Erythroblast (primary cell): ENCODE measurements at regions not wholly inside any gene's neighbourhood (a gene's known extent, or its start where the extent isn't known, plus 50 kb on each side); places are given as distances from the start of the nearest gene placed in this dataset.

Experiments
- GATA1 ChIP-seq: IDR thresholded peaks from 2 replicates; pipeline ENCODE4 v1.6.1; 2011; ENCODE audit warnings: low read depth, mild to moderate bottlenecking, control low read depth, low read length, moderate library complexity
- POLR2A ChIP-seq: IDR thresholded peaks from 2 replicates; pipeline ENCODE4 v1.6.1; 2011; ENCODE audit warnings: mild to moderate bottlenecking, low read length

GRCh38 chr2:129059476-129059875, 740.8 kb upstream of the HS6ST1 start:
- TF ChIP-seq POLR2A = no peak
- TF ChIP-seq GATA1 = no peak
